ENCODE measurements at regions not wholly inside any gene's neighbourhood (a gene's known extent, or its start where the extent isn't known, plus 50 kb on each side); places are given as distances from the start of the nearest gene placed in this dataset.

DNA sequence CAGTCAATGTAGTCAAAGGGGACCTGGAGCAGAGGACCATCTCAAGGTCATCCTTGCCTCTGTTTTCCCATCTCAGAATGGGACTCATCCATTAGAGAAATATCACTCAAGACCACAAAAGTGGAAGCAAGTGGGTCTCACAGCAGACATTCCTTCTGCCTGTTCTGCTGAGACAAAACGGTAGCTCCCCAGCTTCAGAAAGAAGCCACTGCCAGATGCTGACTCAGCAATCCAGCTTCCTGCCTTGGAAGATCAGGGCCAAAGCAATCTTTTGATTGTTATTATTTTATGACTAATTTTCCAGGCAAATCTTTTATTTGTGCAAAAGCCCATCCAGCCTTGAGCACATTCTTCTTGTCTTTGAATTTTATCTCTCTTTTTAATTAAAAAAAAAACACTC lies 86.8 kb downstream of the CCT6B start:
- Histone ChIP-seq H3K9ac (no peak overlapping the region), H3K36me3 (ENCODE audit: insufficient read depth) (no peaks in the 10 kb centered on the region), H3K4me2 (no peak overlapping the region), H3K4me3 (IDR thresholded peaks at IDR 0.05; ENCODE audit: insufficient read depth, low read depth, low read length) (no peak overlapping the region), H3K4me1 (ENCODE audit: low read depth, poor library complexity, severe bottlenecking) (no peaks in the 10 kb centered on the region), H2AFZ (ENCODE audit: low read depth) (no peak overlapping the region), H3K79me2 (ENCODE audit: insufficient read depth, low read depth) (no peaks in the 10 kb centered on the region), H3K27ac (no peak overlapping the region), H3K27me3 (ENCODE audit: insufficient read depth, low read depth) (no peaks in the 10 kb centered on the region), H4K20me1 (ENCODE audit: insufficient read depth) (no peaks in the 10 kb centered on the region)
- TF ChIP-seq, protein P1, sequence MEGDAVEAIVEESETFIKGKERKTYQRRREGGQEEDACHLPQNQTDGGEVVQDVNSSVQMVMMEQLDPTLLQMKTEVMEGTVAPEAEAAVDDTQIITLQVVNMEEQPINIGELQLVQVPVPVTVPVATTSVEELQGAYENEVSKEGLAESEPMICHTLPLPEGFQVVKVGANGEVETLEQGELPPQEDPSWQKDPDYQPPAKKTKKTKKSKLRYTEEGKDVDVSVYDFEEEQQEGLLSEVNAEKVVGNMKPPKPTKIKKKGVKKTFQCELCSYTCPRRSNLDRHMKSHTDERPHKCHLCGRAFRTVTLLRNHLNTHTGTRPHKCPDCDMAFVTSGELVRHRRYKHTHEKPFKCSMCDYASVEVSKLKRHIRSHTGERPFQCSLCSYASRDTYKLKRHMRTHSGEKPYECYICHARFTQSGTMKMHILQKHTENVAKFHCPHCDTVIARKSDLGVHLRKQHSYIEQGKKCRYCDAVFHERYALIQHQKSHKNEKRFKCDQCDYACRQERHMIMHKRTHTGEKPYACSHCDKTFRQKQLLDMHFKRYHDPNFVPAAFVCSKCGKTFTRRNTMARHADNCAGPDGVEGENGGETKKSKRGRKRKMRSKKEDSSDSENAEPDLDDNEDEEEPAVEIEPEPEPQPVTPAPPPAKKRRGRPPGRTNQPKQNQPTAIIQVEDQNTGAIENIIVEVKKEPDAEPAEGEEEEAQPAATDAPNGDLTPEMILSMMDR (conservative IDR thresholded peaks at IDR 0.05; ENCODE audit: low read depth, low read length), result no peak

DNA sequence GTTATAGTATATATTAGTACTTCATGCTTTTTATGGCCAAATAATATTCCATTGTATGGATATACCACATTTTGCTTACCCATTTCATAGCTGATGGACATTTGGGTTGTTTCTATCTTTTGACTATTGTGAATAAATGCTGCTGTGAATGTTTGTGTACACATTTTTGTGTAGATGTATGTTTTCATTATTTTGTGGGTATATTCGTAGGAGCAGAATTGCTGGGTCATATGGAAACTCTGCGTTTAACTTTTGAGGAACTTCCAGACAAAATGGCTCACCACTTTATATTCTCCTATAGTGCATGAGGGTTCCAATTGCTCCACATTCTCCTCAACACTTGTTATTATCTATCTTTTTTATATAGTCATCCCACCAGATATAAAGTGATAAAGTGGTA lies 88.6 kb downstream of the CCT6B start:
- Histone ChIP-seq H3K36me3 (ENCODE audit: insufficient read depth) (no peaks in the 10 kb centered on the region), H3K27me3 (ENCODE audit: insufficient read depth, low read depth) (no peaks in the 10 kb centered on the region), H2AFZ (ENCODE audit: low read depth) (no peak overlapping the region), H3K4me2 (no peak overlapping the region), H3K27ac (no peak overlapping the region), H4K20me1 (ENCODE audit: insufficient read depth) (no peaks in the 10 kb centered on the region), H3K4me3 (IDR thresholded peaks at IDR 0.05; ENCODE audit: insufficient read depth, low read depth, low read length) (no peak overlapping the region), H3K9ac (no peak overlapping the region), H3K4me1 (ENCODE audit: low read depth, poor library complexity, severe bottlenecking) (no peaks in the 10 kb centered on the region), H3K79me2 (ENCODE audit: insufficient read depth, low read depth) (no peaks in the 10 kb centered on the region)
- TF ChIP-seq, protein P1 (conservative IDR thresholded peaks at IDR 0.05; ENCODE audit: low read depth, low read length), result no peak

DNA sequence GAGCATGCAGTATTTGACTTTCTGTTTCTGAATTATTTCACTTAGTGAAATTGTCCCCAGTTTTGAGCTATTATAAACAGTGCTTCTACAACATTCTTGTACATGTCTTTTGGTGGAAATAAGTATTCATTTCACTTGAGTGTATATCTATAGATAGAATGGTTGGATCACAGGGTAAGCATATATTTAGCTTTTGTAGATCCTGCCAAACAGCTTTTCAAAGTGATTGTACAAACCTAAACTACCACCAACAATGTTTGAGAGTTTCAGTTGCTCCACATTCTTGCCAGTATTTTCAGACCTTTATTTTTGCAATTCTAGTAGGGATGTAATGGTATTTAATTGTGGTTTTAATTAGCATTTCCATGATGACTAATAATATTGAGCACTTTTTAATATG lies 91.6 kb downstream of the CCT6B start:
- no peak overlapping the region for H3K9ac ChIP-seq
- TF ChIP-seq, protein P1 (conservative IDR thresholded peaks at IDR 0.05; ENCODE audit: low read depth, low read length), result no peak
- no peaks in the 10 kb centered on the region for H3K79me2 ChIP-seq (ENCODE audit: insufficient read depth, low read depth)
- H2AFZ ChIP-seq (ENCODE audit: low read depth), result no peak overlapping the region
- H3K4me3 ChIP-seq (IDR thresholded peaks at IDR 0.05; ENCODE audit: insufficient read depth, low read depth, low read length), result no peak overlapping the region
- no peaks in the 10 kb centered on the region for H4K20me1 ChIP-seq (ENCODE audit: insufficient read depth)
- H3K4me1 ChIP-seq (ENCODE audit: low read depth, poor library complexity, severe bottlenecking), result no peaks in the 10 kb centered on the region
- H3K36me3 ChIP-seq (ENCODE audit: insufficient read depth), result no peaks in the 10 kb centered on the region
- H3K27me3 ChIP-seq (ENCODE audit: insufficient read depth, low read depth), result no peaks in the 10 kb centered on the region
- H3K4me2 ChIP-seq, result no peak overlapping the region
- no peak overlapping the region for H3K27ac ChIP-seq

DNA sequence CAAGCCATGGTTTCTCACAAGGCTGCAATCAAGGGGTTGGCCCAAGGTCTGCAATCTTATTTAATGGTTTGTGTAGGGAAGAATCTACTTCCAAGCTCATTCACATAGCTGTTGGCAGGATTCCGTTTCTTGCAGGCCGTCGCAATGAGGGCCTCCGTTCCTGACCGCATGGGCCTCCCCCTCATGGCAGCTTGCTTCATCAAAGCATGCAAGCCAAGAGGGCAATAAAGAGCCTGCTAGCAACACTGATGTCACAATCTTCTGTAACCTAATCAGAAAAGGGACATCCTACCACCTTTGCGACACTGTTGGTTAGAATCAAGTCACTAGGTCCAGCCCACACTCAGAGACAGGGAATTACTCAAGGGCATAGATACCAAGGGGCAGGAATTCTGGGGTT lies 95.5 kb downstream of the CCT6B start:
- Histone ChIP-seq H3K4me2 (no peak overlapping the region), H3K27ac (no peak overlapping the region), H3K27me3 (ENCODE audit: insufficient read depth, low read depth) (no peaks in the 10 kb centered on the region), H3K79me2 (ENCODE audit: insufficient read depth, low read depth) (no peaks in the 10 kb centered on the region), H3K4me3 (IDR thresholded peaks at IDR 0.05; ENCODE audit: insufficient read depth, low read depth, low read length) (no peak overlapping the region), H2AFZ (ENCODE audit: low read depth) (no peak overlapping the region), H3K36me3 (ENCODE audit: insufficient read depth) (no peaks in the 10 kb centered on the region), H3K9ac (no peak overlapping the region), H3K4me1 (ENCODE audit: low read depth, poor library complexity, severe bottlenecking) (no peaks in the 10 kb centered on the region), H4K20me1 (ENCODE audit: insufficient read depth) (no peaks in the 10 kb centered on the region)
- TF ChIP-seq, protein P1 (conservative IDR thresholded peaks at IDR 0.05; ENCODE audit: low read depth, low read length), result no peak

DNA sequence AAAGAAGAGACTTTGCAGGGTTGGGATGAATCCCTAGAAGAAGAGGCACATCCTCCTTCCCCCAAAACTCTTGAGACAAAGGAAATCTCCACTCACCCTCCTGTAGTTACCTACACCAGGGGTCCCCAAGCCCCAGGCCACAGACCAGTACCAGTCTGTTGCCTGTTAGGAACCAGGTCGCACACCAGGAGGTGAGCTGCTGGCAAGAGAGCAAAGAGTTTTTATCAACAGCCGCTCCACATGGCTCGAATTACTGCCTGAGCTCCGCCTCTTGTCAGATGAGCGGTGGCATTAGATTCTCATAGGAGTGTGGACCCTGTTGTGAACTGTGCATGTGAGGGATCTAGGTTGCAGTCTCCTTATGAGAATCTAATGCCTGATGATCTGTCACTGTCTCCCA lies 98.9 kb downstream of the CCT6B start:
- no peak overlapping the region for H2AFZ ChIP-seq (ENCODE audit: low read depth)
- H3K9ac ChIP-seq, result no peak overlapping the region
- H3K27me3 ChIP-seq (ENCODE audit: insufficient read depth, low read depth), result no peaks in the 10 kb centered on the region
- H3K79me2 ChIP-seq (ENCODE audit: insufficient read depth, low read depth), result no peaks in the 10 kb centered on the region
- no peaks in the 10 kb centered on the region for H3K36me3 ChIP-seq (ENCODE audit: insufficient read depth)
- no peaks in the 10 kb centered on the region for H4K20me1 ChIP-seq (ENCODE audit: insufficient read depth)
- TF ChIP-seq, protein P1 (conservative IDR thresholded peaks at IDR 0.05; ENCODE audit: low read depth, low read length), result no peak
- no peak overlapping the region for H3K27ac ChIP-seq
- H3K4me1 ChIP-seq (ENCODE audit: low read depth, poor library complexity, severe bottlenecking), result no peaks in the 10 kb centered on the region
- no peak overlapping the region for H3K4me3 ChIP-seq (IDR thresholded peaks at IDR 0.05; ENCODE audit: insufficient read depth, low read depth, low read length)
- H3K4me2 ChIP-seq, result no peak overlapping the region

Data from KMS-11 (cell line).